GM12874 (cell line): ENCODE measurements at regions not wholly inside any gene's neighbourhood (a gene's known extent, or its start where the extent isn't known, plus 50 kb on each side); places are given as distances from the start of the nearest gene placed in this dataset.

Source experiments
- CTCF ChIP-seq: IDR thresholded peaks from 2 replicates; pipeline ENCODE4 v1.5.1; 2011; ENCODE audit warnings: low read depth, mild to moderate bottlenecking, control low read depth, low read length, moderate library complexity; ENCODE audit not compliant: insufficient read depth

GRCh38 chrX:1093586-1094421, 118.6 kb downstream of the CRLF2 start:
- no peak for TF ChIP-seq CTCF

GRCh38 chrX:1093121-1093520, 119.3 kb downstream of the CRLF2 start:
- TF ChIP-seq CTCF, result no peak

DNA sequence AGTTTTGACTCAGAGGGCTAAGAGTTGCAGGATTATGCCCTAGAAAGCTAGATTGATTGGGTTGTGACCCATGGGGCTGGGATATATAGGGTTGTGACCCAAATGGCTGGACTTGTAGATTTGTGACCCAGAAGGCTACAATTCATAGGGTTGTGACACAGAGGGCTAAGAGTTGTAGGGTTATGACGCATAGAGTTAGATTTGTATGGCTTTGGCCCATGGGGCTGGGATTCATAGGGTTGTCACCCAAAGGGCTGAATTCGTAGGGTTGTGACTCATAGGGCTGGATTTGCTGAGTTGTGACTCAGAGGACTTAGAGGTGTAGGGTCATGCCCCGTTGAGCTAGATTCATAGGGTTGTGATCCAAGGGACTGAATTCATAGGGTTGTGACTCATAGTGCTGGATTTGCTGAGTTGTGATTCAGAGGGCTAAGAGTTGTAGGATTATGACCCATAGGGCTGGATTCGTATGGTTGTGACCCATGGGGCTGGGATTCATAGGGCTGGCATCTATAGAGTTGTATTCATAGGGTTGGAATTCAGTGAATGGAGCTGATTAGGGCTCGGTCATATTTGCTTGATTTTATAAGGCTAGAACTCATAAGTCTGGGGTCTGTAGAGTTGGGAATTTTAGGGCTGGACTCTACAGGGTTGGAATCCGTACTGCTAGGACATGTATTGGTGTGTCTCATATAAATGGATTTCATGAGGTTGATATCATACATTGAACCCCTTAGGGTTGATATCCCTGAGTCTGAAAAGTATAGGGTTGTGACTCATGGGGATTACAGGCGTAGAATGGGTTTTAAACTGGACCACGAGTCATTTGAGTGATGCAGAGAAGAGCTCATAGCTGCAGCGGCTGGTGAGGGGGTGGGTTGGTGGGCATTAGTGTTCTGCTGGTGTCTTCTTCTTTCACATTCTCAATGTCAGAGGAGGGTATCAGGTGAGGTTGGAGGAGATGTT, 125.7 kb downstream of the CRLF2 start:
- no peak for TF ChIP-seq CTCF

GRCh38 chrX:1084689-1085088, 127.8 kb downstream of the CRLF2 start:
- no peak for TF ChIP-seq CTCF

- no peak for TF ChIP-seq CTCF
These were observed 135.4 kb downstream of the CRLF2 start for GRCh38 chrX:1076871-1077651.

- TF ChIP-seq CTCF, result no peak
These were observed 136.7 kb downstream of the CRLF2 start for GRCh38 chrX:1075741-1076140.
